Spleen (tissue), 7 donors: ENCODE measurements at regions not wholly inside any gene's neighbourhood (a gene's known extent, or its start where the extent isn't known, plus 50 kb on each side); places are given as distances from the start of the nearest gene placed in this dataset.
"Not testable (repeated sequence)": the region's sequence is repeated elsewhere in the genome, so short reads cannot be mapped to it uniquely, and the experiment has no call there.

Source experiments
- POLR2A ChIP-seq, 3 donors: fragments of 450-650 bp; IDR thresholded peaks; one replicate each; pipeline ENCODE4 v1.5.1; 2017; ENCODE audit warnings: antibody characterized with exemption in 3 of 3, mild to moderate bottlenecking in 1 of 3
- TF ChIP-seq, protein P1 (sequence below), 11 experiments: fragments of 200-600 bp in 7 of 11; fragments of 450-650 bp in 4 of 11; sonication (generic) in 4 of 11; IDR thresholded peaks in 8 of 11; conservative IDR thresholded peaks in 3 of 11; 1 replicate in 7 of 11; 2 replicates in 4 of 11; pipeline versions ENCODE4 v1.4.0 to v1.8.0; 2016 to 2021; ENCODE audit warnings: antibody characterized with exemption in 11 of 11, inconsistent platforms in 4 of 11, mild to moderate bottlenecking in 1 of 11
- donor health status: DM: no; HTN: no; CAD: no; lungs with moderate emphysema.
- donor health status: DM: no; HTN: no; CAD: no.
- donor health status: DM: no; HTN: no; CAD: no.

DNA sequence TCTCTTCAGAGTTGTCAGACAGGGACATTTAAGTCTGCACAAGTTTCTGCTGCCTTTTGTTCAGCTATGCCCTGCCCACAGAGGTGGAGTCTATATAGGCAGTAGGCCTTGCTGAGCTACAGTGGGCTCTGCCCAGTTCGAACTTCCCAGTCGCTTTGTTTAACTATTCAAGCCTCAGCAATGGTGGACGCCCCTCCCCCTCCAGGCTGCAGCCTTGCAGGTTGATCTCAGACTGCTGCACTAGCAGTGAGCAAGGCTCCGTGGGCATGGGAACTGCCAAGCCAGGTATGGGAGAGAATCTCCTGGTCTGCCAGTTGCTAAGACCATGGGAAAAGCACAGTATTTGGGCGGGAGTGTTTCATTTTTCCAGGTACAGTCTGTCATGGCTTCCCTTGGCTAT is 115.6 kb upstream of the TMLHE start:
- TF ChIP-seq POLR2A (IDR thresholded peaks at IDR 0.05): not testable (repeated sequence)
- TF ChIP-seq, protein P1, sequence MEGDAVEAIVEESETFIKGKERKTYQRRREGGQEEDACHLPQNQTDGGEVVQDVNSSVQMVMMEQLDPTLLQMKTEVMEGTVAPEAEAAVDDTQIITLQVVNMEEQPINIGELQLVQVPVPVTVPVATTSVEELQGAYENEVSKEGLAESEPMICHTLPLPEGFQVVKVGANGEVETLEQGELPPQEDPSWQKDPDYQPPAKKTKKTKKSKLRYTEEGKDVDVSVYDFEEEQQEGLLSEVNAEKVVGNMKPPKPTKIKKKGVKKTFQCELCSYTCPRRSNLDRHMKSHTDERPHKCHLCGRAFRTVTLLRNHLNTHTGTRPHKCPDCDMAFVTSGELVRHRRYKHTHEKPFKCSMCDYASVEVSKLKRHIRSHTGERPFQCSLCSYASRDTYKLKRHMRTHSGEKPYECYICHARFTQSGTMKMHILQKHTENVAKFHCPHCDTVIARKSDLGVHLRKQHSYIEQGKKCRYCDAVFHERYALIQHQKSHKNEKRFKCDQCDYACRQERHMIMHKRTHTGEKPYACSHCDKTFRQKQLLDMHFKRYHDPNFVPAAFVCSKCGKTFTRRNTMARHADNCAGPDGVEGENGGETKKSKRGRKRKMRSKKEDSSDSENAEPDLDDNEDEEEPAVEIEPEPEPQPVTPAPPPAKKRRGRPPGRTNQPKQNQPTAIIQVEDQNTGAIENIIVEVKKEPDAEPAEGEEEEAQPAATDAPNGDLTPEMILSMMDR (IDR thresholded peaks at IDR 0.05 in 8 of 11, conservative IDR thresholded peaks at IDR 0.05 in 3 of 11): not testable (repeated sequence)
